Transverse colon (tissue), 4 donors: ENCODE measurements at regions not wholly inside any gene's neighbourhood (a gene's known extent, or its start where the extent isn't known, plus 50 kb on each side); places are given as distances from the start of the nearest gene placed in this dataset.

Experiments used
- EP300 ChIP-seq: sonication (generic); formaldehyde crosslinking; IDR thresholded peaks from one replicate; pipeline ENCODE4 v1.6.1; 2017; ENCODE audit warnings: antibody characterized with exemption, low read depth
- POLR2AphosphoS5 ChIP-seq, 3 donors: sonication (generic); formaldehyde crosslinking; IDR thresholded peaks; one replicate each; pipeline ENCODE4 v1.6.1; 2016; ENCODE audit warnings: antibody characterized with exemption in 3 of 3
- TF ChIP-seq, protein P1 (sequence below), 5 experiments: fragments of 200-600 bp in 3 of 5; fragments of 450-650 bp in 2 of 5; sonication (generic) in 3 of 5; IDR thresholded peaks; 1 replicate in 2 of 5; 2 replicates in 3 of 5; pipeline ENCODE4 v1.5.1; 2016 to 2017; ENCODE audit warnings: antibody characterized with exemption in 5 of 5, inconsistent platforms in 3 of 5, mild to moderate bottlenecking in 2 of 5, moderate library complexity in 1 of 5

- TF ChIP-seq, protein P1, sequence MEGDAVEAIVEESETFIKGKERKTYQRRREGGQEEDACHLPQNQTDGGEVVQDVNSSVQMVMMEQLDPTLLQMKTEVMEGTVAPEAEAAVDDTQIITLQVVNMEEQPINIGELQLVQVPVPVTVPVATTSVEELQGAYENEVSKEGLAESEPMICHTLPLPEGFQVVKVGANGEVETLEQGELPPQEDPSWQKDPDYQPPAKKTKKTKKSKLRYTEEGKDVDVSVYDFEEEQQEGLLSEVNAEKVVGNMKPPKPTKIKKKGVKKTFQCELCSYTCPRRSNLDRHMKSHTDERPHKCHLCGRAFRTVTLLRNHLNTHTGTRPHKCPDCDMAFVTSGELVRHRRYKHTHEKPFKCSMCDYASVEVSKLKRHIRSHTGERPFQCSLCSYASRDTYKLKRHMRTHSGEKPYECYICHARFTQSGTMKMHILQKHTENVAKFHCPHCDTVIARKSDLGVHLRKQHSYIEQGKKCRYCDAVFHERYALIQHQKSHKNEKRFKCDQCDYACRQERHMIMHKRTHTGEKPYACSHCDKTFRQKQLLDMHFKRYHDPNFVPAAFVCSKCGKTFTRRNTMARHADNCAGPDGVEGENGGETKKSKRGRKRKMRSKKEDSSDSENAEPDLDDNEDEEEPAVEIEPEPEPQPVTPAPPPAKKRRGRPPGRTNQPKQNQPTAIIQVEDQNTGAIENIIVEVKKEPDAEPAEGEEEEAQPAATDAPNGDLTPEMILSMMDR (IDR thresholded peaks at IDR 0.05), result no peak
- TF ChIP-seq POLR2AphosphoS5 (IDR thresholded peaks at IDR 0.05) (no peak), EP300 (no peak)
Measured at GRCh38 chr6:19128701-19129100, 708.5 kb upstream of the ID4 start.
